ENCODE measurements at regions not wholly inside any gene's neighbourhood (a gene's known extent, or its start where the extent isn't known, plus 50 kb on each side); places are given as distances from the start of the nearest gene placed in this dataset.

DNA sequence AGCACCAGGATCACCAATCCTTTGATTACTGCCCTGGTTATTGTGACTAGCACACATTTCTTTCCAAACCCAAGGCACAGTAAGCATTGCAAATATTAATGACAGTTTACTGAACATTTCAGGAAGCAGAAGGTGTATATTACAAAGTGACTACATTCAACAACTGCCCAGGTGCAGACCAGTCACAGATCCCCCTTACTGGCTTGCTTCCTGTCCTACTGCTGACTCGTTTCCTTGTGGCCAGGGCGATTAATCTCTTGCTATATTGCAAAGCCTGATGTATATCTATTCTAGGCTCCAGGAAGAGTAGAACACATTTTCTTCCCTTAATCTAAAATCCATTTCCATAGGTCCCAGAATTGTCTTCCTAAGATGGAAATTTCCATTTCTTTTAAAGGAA lies 77.2 kb upstream of the EPHA7 start:
- TF ChIP-seq ZBTB7A (IDR thresholded peaks at IDR 0.05; ENCODE audit: low read depth) (no peak), RAD21 (IDR thresholded peaks at IDR 0.05; ENCODE audit: low read depth) (no peak), NFIC (IDR thresholded peaks at IDR 0.05) (no peak), CREB1 (IDR thresholded peaks at IDR 0.05; ENCODE audit: low read depth) (no peak), EGR1 (IDR thresholded peaks at IDR 0.05) (no peak)
- TF ChIP-seq, protein P1, sequence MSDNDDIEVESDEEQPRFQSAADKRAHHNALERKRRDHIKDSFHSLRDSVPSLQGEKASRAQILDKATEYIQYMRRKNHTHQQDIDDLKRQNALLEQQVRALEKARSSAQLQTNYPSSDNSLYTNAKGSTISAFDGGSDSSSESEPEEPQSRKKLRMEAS (IDR thresholded peaks at IDR 0.05) = no peak
- TF ChIP-seq, protein P2, sequence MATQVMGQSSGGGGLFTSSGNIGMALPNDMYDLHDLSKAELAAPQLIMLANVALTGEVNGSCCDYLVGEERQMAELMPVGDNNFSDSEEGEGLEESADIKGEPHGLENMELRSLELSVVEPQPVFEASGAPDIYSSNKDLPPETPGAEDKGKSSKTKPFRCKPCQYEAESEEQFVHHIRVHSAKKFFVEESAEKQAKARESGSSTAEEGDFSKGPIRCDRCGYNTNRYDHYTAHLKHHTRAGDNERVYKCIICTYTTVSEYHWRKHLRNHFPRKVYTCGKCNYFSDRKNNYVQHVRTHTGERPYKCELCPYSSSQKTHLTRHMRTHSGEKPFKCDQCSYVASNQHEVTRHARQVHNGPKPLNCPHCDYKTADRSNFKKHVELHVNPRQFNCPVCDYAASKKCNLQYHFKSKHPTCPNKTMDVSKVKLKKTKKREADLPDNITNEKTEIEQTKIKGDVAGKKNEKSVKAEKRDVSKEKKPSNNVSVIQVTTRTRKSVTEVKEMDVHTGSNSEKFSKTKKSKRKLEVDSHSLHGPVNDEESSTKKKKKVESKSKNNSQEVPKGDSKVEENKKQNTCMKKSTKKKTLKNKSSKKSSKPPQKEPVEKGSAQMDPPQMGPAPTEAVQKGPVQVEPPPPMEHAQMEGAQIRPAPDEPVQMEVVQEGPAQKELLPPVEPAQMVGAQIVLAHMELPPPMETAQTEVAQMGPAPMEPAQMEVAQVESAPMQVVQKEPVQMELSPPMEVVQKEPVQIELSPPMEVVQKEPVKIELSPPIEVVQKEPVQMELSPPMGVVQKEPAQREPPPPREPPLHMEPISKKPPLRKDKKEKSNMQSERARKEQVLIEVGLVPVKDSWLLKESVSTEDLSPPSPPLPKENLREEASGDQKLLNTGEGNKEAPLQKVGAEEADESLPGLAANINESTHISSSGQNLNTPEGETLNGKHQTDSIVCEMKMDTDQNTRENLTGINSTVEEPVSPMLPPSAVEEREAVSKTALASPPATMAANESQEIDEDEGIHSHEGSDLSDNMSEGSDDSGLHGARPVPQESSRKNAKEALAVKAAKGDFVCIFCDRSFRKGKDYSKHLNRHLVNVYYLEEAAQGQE (IDR thresholded peaks at IDR 0.05; ENCODE audit: low read depth) = no peak

DNA sequence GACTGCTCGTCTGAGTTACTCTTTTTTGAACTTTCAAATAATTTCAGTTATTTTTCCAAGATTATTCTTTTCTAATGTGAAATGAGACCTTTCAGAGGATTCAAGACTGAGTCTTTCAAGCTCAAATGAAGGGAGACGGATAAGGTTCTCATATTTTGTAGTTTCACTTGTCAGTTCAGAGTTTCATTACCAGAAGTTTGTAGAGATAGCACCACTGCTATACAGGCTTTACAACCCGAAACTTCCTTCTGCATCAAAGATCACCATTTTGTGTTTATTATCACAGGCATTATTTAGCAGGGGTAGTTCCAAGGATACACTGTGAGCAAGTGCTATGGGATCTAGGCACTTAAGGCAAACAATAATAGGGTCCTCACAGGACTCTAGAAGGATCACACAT lies 74.7 kb upstream of the EPHA7 start:
- TF ChIP-seq, protein P3, sequence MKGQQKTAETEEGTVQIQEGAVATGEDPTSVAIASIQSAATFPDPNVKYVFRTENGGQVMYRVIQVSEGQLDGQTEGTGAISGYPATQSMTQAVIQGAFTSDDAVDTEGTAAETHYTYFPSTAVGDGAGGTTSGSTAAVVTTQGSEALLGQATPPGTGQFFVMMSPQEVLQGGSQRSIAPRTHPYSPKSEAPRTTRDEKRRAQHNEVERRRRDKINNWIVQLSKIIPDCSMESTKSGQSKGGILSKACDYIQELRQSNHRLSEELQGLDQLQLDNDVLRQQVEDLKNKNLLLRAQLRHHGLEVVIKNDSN (IDR thresholded peaks at IDR 0.05) = no peak
- TF ChIP-seq TAF1 (IDR thresholded peaks at IDR 0.05; ENCODE audit: low read depth) (no peak), TEAD4 (IDR thresholded peaks at IDR 0.05) (no peak), CREB1 (IDR thresholded peaks at IDR 0.05; ENCODE audit: low read depth) (no peak), FOXM1 (IDR thresholded peaks at IDR 0.05; ENCODE audit: borderline replicate concordance, low read depth) (no peak), TCF12 (IDR thresholded peaks at IDR 0.05; ENCODE audit: low read depth) (no peak), RAD21 (IDR thresholded peaks at IDR 0.05; ENCODE audit: low read depth) (no peak), EGR1 (IDR thresholded peaks at IDR 0.05) (no peak), EP300 (IDR thresholded peaks at IDR 0.05; ENCODE audit: borderline replicate concordance) (no peak), NFIC (IDR thresholded peaks at IDR 0.05) (no peak), YY1 (IDR thresholded peaks at IDR 0.05; ENCODE audit: low read depth) (no peak), CEBPB (IDR thresholded peaks at IDR 0.05) (no peak), ZBTB7A (IDR thresholded peaks at IDR 0.05; ENCODE audit: low read depth) (no peak)
- TF ChIP-seq, protein P2 (IDR thresholded peaks at IDR 0.05; ENCODE audit: low read depth) = no peak
- TF ChIP-seq, protein P1 (IDR thresholded peaks at IDR 0.05) = no peak

DNA sequence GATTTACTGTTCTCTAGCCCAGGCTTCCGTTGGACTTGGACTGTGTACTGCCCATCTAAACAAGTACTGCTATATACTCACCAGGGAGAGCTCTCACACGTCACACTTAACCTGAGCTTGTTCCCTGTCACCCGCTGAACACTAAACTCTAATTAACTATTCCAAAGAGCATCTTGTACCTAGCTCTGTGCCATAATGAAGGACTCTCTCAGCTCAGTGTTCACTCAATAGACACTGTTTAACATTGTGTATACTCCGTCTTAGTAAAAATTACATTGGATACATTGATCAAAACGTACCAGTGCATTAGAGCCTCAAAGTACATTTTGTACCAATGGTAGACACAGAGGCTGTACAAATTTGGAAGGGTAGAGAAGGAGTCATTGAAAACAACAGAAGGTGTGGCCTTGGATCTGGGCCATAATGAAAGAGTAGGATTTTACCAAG lies 55.4 kb upstream of the EPHA7 start:
- no peak for TF ChIP-seq RAD21 (IDR thresholded peaks at IDR 0.05; ENCODE audit: low read depth)
- TF ChIP-seq, protein P3 (IDR thresholded peaks at IDR 0.05) = no peak
- TF ChIP-seq TAF1 (IDR thresholded peaks at IDR 0.05; ENCODE audit: low read depth) = no peak
- TF ChIP-seq NFIC (IDR thresholded peaks at IDR 0.05) = no peak
- no peak for TF ChIP-seq EGR1 (IDR thresholded peaks at IDR 0.05)
- no peak for TF ChIP-seq YY1 (IDR thresholded peaks at IDR 0.05; ENCODE audit: low read depth)
- no peak for TF ChIP-seq TCF12 (IDR thresholded peaks at IDR 0.05; ENCODE audit: low read depth)
- no peak for TF ChIP-seq FOXM1 (IDR thresholded peaks at IDR 0.05; ENCODE audit: borderline replicate concordance, low read depth)
- TF ChIP-seq, protein P2 (IDR thresholded peaks at IDR 0.05; ENCODE audit: low read depth) = no peak
- no peak for TF ChIP-seq ZBTB7A (IDR thresholded peaks at IDR 0.05; ENCODE audit: low read depth)
- TF ChIP-seq, protein P1 (IDR thresholded peaks at IDR 0.05) = no peak
- TF ChIP-seq TEAD4 (IDR thresholded peaks at IDR 0.05) = no peak

DNA sequence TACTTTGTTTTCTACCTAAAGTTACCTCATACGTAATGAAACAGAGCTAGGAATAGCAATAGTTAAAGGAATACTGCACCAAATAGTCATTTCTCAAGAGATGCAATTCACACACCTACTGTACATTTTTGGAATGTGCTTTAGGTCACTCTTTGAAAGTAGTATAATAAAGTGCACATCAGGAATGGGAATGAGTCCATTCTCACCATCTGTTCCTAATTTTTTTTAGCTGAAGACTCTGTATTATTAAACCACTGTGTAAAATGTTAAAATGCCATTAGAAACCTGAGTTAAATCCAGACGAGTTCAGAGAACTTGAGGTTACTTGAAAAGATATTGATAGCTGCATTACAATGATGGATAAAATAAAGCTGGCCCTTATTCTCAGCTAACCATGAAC lies 51.9 kb upstream of the EPHA7 start:
- TF ChIP-seq, protein P3 (IDR thresholded peaks at IDR 0.05) = no peak
- no peak for TF ChIP-seq NFIC (IDR thresholded peaks at IDR 0.05)
- no peak for TF ChIP-seq TEAD4 (IDR thresholded peaks at IDR 0.05)
- no peak for TF ChIP-seq TCF12 (IDR thresholded peaks at IDR 0.05; ENCODE audit: low read depth)
- no peak for TF ChIP-seq CREB1 (IDR thresholded peaks at IDR 0.05; ENCODE audit: low read depth)
- TF ChIP-seq FOXM1 (IDR thresholded peaks at IDR 0.05; ENCODE audit: borderline replicate concordance, low read depth) = no peak
- no peak for TF ChIP-seq EGR1 (IDR thresholded peaks at IDR 0.05)
- no peak for TF ChIP-seq ZBTB7A (IDR thresholded peaks at IDR 0.05; ENCODE audit: low read depth)
- TF ChIP-seq, protein P2 (IDR thresholded peaks at IDR 0.05; ENCODE audit: low read depth) = no peak
- TF ChIP-seq CEBPB (IDR thresholded peaks at IDR 0.05) = no peak
- TF ChIP-seq TAF1 (IDR thresholded peaks at IDR 0.05; ENCODE audit: low read depth) = no peak
- TF ChIP-seq EP300 (IDR thresholded peaks at IDR 0.05; ENCODE audit: borderline replicate concordance) = no peak
- TF ChIP-seq, protein P1 (IDR thresholded peaks at IDR 0.05) = no peak
- TF ChIP-seq YY1 (IDR thresholded peaks at IDR 0.05; ENCODE audit: low read depth) = no peak
- TF ChIP-seq RAD21 (IDR thresholded peaks at IDR 0.05; ENCODE audit: low read depth) = no peak
